ENCODE measurements at regions not wholly inside any gene's neighbourhood (a gene's known extent, or its start where the extent isn't known, plus 50 kb on each side); places are given as distances from the start of the nearest gene placed in this dataset.
"Not testable (repeated sequence)": the region's sequence is repeated elsewhere in the genome, so short reads cannot be mapped to it uniquely, and the experiment has no call there.

GRCh38 chrX:557601-558000 lies 73.0 kb upstream of the SHOX start:
- not testable (repeated sequence) for DNase-seq (ENCODE audit: low read depth in 1 of 2, low spot score in 2 of 2); H3K9me3 ChIP-seq (replicated peaks); H3K36me3 ChIP-seq; H3K27ac ChIP-seq; H3K27me3 ChIP-seq (replicated peaks); H3K4me3 ChIP-seq; H3K4me1 ChIP-seq (replicated peaks)

- not testable (repeated sequence) for H3K36me3 ChIP-seq; DNase-seq (ENCODE audit: low read depth in 1 of 2, low spot score in 2 of 2); H3K27me3 ChIP-seq (replicated peaks); H3K4me3 ChIP-seq; H3K27ac ChIP-seq; H3K4me1 ChIP-seq (replicated peaks); H3K9me3 ChIP-seq (replicated peaks)
Observed at GRCh38 chrX:559282-559681, 71.3 kb upstream of the SHOX start.

GRCh38 chrX:567891-568290 lies 62.7 kb upstream of the SHOX start:
- 0 out of 2 replicates have a peak, but pooled peaks cover 2% of the 10 kb centered on the region for H3K9me3 ChIP-seq (replicated peaks)
- DNase-seq (ENCODE audit: low read depth in 1 of 2, low spot score in 2 of 2) = no peak
- no peak overlapping the region for H3K4me3 ChIP-seq
- no peaks in the 10 kb centered on the region for H3K4me1 ChIP-seq (replicated peaks)
- no peaks in the 10 kb centered on the region for H3K36me3 ChIP-seq
- no peaks in the 10 kb centered on the region for H3K27me3 ChIP-seq (replicated peaks)
- H3K27ac ChIP-seq = no peak overlapping the region

GRCh38 chrX:568311-568710 lies 62.3 kb upstream of the SHOX start:
- no peak overlapping the region for H3K27ac ChIP-seq
- no peaks in the 10 kb centered on the region for H3K27me3 ChIP-seq (replicated peaks)
- no peaks in the 10 kb centered on the region for H3K4me1 ChIP-seq (replicated peaks)
- no peak for DNase-seq (ENCODE audit: low read depth in 1 of 2, low spot score in 2 of 2)
- H3K4me3 ChIP-seq = no peak overlapping the region
- H3K9me3 ChIP-seq (replicated peaks) = 0 out of 2 replicates have a peak, but pooled peaks cover 2% of the 10 kb centered on the region
- no peaks in the 10 kb centered on the region for H3K36me3 ChIP-seq

- no peaks in the 10 kb centered on the region for H3K4me1 ChIP-seq (replicated peaks)
Observed at GRCh38 chrX:572538-573124, 58.0 kb upstream of the SHOX start.

GRCh38 chrX:574251-574650 lies 56.3 kb upstream of the SHOX start:
- Histone ChIP-seq H3K27me3 (replicated peaks) (no peaks in the 10 kb centered on the region), H3K27ac (no peak overlapping the region), H3K4me3 (no peak overlapping the region), H3K9me3 (replicated peaks) (peaks cover 9% of the 10 kb centered on the region), H3K4me1 (replicated peaks) (no peaks in the 10 kb centered on the region), H3K36me3 (no peaks in the 10 kb centered on the region)
- no peak for DNase-seq (ENCODE audit: low read depth in 1 of 2, low spot score in 2 of 2)

More at GRCh38 chrX:572538-573124, 58.0 kb upstream of the SHOX start:
- no peak overlapping the region for H3K4me3 ChIP-seq
- no peaks in the 10 kb centered on the region for H3K27me3 ChIP-seq (replicated peaks)
- peaks cover 9% of the 10 kb centered on the region for H3K9me3 ChIP-seq (replicated peaks)
- DNase-seq (ENCODE audit: low read depth in 1 of 2, low spot score in 2 of 2) = no peak
- no peaks in the 10 kb centered on the region for H3K36me3 ChIP-seq
- H3K27ac ChIP-seq = no peak overlapping the region

- no peak for DNase-seq (ENCODE audit: low read depth in 1 of 2, low spot score in 2 of 2)
- no peaks in the 10 kb centered on the region for H3K27me3 ChIP-seq (replicated peaks)
- H3K27ac ChIP-seq = no peak overlapping the region
- H3K4me1 ChIP-seq (replicated peaks) = no peaks in the 10 kb centered on the region
- H3K9me3 ChIP-seq (replicated peaks) = peaks cover 9% of the 10 kb centered on the region
- H3K4me3 ChIP-seq = no peak overlapping the region
- H3K36me3 ChIP-seq = no peaks in the 10 kb centered on the region
Observed at GRCh38 chrX:574830-575229, 55.8 kb upstream of the SHOX start.

GRCh38 chrX:576904-577560 lies 53.6 kb upstream of the SHOX start:
- Histone ChIP-seq H3K27ac (no peak overlapping the region), H3K4me3 (no peak overlapping the region), H3K4me1 (replicated peaks) (no peaks in the 10 kb centered on the region), H3K36me3 (no peaks in the 10 kb centered on the region), H3K9me3 (replicated peaks) (peaks cover 9% of the 10 kb centered on the region), H3K27me3 (replicated peaks) (no peaks in the 10 kb centered on the region)
- no peak for DNase-seq (ENCODE audit: low read depth in 1 of 2, low spot score in 2 of 2)

GRCh38 chrX:578531-578930 lies 52.1 kb upstream of the SHOX start:
- Histone ChIP-seq H3K4me1 (replicated peaks) (no peaks in the 10 kb centered on the region), H3K27me3 (replicated peaks) (no peaks in the 10 kb centered on the region), H3K4me3 (no peak overlapping the region), H3K9me3 (replicated peaks) (peaks cover 9% of the 10 kb centered on the region), H3K27ac (no peak overlapping the region), H3K36me3 (no peaks in the 10 kb centered on the region)
- DNase-seq (ENCODE audit: low read depth in 1 of 2, low spot score in 2 of 2) = no peak

GRCh38 chrX:580030-580429 lies 50.6 kb upstream of the SHOX start:
- Histone ChIP-seq H3K4me1 (replicated peaks) (no peaks in the 10 kb centered on the region), H3K27me3 (replicated peaks) (no peaks in the 10 kb centered on the region), H3K27ac (no peak overlapping the region), H3K4me3 (no peak overlapping the region), H3K36me3 (no peaks in the 10 kb centered on the region), H3K9me3 (replicated peaks) (peaks cover 9% of the 10 kb centered on the region)
- no peak for DNase-seq (ENCODE audit: low read depth in 1 of 2, low spot score in 2 of 2)

Measured in SJSA1 (cell line).